IMR-90 (cell line): ENCODE measurements at regions not wholly inside any gene's neighbourhood (a gene's known extent, or its start where the extent isn't known, plus 50 kb on each side); places are given as distances from the start of the nearest gene placed in this dataset.

ENCODE experiments used
- CEBPB ChIP-seq: IDR thresholded peaks from 2 replicates; pipeline ENCODE4 v1.6.1; 2012; ENCODE audit warnings: low read depth, low read length, improper control_type of control experiment
- FOS ChIP-seq: fragments of 150-350 bp; IDR thresholded peaks from 2 replicates; pipeline ENCODE4 v1.6.1; 2016; ENCODE audit warnings: low read depth, low read length
- POLR2A ChIP-seq: IDR thresholded peaks from 2 replicates; pipeline ENCODE4 v1.6.1; 2012; ENCODE audit warnings: mild to moderate bottlenecking, low read depth, low read length
- SMC3 ChIP-seq: fragments of 150-350 bp; IDR thresholded peaks from 2 replicates; pipeline ENCODE4 v1.6.1; 2016; ENCODE audit warnings: low read depth, mild to moderate bottlenecking, antibody characterized with exemption, low read length, moderate library complexity
- TF ChIP-seq, protein P1 (sequence below): conservative IDR thresholded peaks from 2 replicates; pipeline ENCODE4 v1.5.1; 2012; ENCODE audit warnings: mild to moderate bottlenecking, low read depth, low read length, improper control_type of control experiment
- TF ChIP-seq, protein P2 (sequence below): fragments of 150-350 bp; IDR thresholded peaks from 2 replicates; pipeline ENCODE4 v1.6.1; 2017; ENCODE audit warnings: mild to moderate bottlenecking, antibody characterized with exemption, low read length, low read depth

DNA sequence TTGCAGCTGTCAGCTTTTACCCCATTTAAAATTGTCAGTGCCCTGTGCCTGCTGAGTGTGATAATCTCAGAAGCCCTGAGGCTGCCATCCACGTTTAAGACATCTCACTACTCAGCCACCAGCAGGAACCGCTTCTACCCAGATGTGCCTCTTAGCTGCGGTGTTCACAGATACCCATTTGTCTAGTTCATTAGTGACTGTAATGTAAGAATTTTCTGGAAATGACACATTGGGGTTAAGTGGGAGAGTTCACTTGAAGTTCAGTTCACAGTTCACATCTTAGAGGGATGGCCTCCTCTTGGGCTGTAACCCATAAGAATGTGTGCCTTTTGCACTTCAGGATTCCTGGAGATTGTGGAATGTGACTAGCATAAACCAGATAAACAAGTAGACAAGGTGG is 477.7 kb downstream of the BTBD3 start:
- no peak for TF ChIP-seq CEBPB
- TF ChIP-seq, protein P1, sequence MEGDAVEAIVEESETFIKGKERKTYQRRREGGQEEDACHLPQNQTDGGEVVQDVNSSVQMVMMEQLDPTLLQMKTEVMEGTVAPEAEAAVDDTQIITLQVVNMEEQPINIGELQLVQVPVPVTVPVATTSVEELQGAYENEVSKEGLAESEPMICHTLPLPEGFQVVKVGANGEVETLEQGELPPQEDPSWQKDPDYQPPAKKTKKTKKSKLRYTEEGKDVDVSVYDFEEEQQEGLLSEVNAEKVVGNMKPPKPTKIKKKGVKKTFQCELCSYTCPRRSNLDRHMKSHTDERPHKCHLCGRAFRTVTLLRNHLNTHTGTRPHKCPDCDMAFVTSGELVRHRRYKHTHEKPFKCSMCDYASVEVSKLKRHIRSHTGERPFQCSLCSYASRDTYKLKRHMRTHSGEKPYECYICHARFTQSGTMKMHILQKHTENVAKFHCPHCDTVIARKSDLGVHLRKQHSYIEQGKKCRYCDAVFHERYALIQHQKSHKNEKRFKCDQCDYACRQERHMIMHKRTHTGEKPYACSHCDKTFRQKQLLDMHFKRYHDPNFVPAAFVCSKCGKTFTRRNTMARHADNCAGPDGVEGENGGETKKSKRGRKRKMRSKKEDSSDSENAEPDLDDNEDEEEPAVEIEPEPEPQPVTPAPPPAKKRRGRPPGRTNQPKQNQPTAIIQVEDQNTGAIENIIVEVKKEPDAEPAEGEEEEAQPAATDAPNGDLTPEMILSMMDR: no peak
- TF ChIP-seq POLR2A: no peak
- no peak for TF ChIP-seq SMC3
- TF ChIP-seq, protein P2, sequence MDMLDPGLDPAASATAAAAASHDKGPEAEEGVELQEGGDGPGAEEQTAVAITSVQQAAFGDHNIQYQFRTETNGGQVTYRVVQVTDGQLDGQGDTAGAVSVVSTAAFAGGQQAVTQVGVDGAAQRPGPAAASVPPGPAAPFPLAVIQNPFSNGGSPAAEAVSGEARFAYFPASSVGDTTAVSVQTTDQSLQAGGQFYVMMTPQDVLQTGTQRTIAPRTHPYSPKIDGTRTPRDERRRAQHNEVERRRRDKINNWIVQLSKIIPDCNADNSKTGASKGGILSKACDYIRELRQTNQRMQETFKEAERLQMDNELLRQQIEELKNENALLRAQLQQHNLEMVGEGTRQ: no peak
- no peak for TF ChIP-seq FOS
